Stimulated activated CD4-positive, alpha-beta T cell treated with anti-CD3 and anti-CD28 coated beads, Interleukin-15, amount 100 ng/mL, for 24 hours (primary cell): ENCODE measurements at regions not wholly inside any gene's neighbourhood (a gene's known extent, or its start where the extent isn't known, plus 50 kb on each side); places are given as distances from the start of the nearest gene placed in this dataset.

Experiments used
- DNase-seq: peaks from one replicate; pipeline ENCODE4 v3.0.0-alpha.2; 2020

- DNase-seq = no peak
Measured at GRCh38 chrX:88437563-88437962, 309.5 kb upstream of the CPXCR1 start.

DNA sequence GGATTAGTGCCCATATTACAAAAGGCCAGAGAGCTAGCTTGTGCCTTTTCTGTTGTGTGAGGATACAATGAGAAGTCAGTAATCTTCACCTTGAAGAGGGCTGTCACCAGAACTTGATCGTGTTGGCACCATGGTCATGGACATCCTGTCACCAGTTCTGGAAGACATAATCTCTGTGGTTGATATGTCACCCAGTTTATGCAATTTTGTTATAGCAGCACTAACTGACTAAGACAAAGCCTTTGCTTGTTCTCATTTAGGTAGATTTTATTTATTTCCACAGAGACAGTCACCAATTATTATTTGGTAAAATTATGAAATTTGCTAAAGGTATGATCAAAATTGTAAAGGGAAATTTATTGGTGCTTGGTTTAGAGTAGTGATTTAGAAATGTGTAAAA is 308.8 kb upstream of the CPXCR1 start:
- no peak for DNase-seq

GRCh38 chrX:88439935-88440334 is 307.1 kb upstream of the CPXCR1 start:
- no peak for DNase-seq
